Stimulated activated CD4-positive, alpha-beta T cell treated with anti-CD3 and anti-CD28 coated beads, Interleukin-12 subunit alpha, Interleukin-12 subunit beta, amount 100 ng/mL, for 4 hours (primary cell): ENCODE measurements at regions not wholly inside any gene's neighbourhood (a gene's known extent, or its start where the extent isn't known, plus 50 kb on each side); places are given as distances from the start of the nearest gene placed in this dataset.

Source experiments
- DNase-seq: peaks from one replicate; pipeline ENCODE4 v3.0.0-alpha.2; 2020

DNA sequence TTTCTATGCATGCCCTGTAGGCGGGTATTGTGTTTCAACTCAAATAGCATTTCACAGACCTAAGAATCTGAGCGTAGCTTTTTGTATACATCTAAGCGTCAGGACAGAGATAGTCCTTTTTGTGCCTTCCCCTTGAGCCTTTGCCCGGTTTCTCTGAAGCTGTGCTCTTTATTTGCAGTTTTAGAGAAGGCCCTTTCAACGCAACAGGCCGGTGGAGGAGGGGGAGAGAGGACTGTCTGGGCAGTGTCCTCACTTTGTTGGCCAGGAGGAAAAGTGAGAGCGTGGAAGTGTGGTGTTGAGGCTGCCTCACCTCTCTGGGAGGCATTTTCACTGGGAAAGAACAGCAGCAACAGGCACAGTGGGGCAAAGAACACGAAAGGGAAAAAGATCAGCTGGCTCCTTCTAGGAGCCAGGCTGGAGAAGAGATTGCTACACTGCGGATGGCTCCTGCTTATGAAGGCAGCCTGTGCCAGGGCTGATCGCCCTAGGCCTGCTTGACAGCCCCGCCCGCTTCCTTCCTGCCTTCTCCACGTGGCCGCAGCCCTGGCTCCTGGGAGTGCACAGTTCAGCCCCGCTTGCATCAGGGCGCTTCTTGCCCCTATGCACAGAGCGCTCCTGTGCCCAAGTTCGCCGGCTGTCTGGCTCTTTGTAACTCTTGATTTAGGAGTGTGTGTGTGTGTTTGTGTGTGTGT lies 195.6 kb upstream of the POU3F3 start:
- no peak for DNase-seq

DNA sequence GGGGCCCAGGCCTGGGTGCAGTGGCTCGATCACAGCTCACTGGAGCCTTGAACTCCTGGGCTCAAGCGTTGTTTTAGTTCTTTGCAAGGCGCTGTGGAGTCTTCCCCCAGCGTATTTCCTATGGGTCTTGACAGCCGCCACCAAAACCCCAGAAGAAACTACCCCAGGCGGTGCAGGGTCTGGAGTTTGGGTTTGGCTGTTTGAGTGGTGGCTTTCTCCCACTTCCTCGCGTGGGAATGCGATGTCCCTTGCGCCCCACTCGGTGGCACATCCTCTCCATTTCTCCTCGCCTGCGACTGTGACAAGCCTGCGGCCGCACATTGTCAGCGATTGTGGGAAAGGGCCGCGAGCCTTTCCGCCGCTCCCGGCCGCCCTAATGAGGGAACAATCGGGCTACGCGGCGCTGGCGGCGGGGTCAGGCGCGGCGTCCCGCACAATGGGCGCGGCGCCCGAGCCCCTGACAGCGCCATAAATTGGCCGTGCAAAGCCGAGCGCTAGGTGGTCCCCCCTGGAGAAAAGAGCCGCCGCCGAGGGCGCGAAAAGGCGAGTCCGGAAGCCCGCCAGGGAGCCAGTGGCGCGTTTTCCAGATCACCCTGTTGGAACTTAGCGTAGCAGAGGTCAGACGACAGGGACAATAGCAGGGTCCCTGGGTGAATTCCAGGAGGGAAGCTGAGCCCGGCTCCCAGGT lies 194.9 kb upstream of the POU3F3 start:
- no peak for DNase-seq

DNA sequence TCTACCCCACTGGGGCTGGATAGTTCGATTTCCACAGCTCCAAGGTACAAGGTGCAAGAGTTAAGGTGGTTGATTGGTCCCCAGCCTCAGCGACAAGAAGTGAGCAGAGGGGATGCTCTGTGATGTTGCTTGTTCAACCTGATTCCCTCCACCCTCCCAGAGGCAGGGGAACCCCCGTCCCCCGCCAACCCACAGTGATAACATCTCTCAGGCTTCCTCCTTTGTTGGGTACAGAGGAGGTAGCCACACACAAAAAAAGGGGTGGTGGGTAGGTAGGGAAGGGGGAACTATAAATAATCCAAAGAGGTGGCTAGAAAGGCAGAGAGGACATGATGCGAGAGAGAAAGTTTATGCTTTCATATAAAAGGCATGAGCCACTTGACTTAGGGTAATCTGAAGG lies 192.9 kb upstream of the POU3F3 start:
- no peak for DNase-seq

DNA sequence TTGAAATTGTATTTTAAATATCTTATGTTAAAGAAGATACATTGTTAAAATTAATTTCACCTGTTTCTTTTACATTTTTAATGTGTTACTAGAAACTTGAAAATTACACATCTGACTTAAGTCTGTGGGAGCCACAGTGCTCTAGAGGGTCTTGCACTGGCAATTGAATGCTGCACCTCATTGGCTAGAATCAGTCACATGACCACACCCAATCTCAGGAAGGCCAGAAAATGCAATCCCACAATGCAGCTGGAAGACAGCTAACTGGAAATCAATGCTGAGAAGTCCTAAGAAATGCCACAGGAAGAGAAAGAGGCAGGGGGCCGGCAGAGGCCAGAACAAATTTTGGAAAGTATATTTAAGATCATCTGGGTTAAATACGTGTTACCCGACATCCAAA lies 189.2 kb upstream of the POU3F3 start:
- no peak for DNase-seq

DNA sequence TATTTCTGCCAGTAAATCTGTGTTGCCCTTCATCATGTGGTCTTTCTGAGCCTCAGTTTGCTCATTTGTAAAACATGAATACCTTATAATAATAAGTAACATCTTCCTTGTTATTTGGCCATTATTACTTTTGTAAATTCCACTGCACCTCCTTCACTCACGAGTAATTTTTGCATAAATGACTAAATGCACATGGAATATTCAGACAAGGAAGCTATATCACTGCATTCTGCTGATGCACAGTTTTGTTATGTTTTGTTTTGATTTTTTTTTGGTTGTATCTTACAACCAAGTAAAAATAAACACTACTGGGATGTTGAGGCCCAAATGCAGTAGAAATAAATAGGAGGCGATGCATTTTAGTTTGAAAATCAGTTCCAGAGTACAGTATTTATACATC lies 185.3 kb upstream of the POU3F3 start:
- no peak for DNase-seq

DNA sequence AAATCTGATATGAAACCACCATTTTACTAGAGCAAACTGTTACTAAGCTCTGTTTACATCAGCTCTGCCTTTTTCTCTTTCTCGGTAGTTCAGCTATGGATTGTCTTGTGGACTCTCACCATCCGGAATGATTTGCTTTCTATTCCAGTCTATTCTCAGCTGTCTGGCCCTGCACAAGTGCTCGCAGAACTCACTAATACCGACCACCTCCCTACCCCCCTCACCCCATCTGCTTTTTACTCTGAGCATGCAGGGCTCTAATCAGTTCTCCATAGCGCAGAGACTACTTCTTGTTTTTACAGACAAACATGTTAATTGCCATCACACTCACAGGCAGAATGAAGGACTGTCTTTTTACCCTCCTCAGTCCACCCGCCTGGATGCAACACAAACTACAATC lies 180.7 kb upstream of the POU3F3 start:
- DNase-seq = no peak

DNA sequence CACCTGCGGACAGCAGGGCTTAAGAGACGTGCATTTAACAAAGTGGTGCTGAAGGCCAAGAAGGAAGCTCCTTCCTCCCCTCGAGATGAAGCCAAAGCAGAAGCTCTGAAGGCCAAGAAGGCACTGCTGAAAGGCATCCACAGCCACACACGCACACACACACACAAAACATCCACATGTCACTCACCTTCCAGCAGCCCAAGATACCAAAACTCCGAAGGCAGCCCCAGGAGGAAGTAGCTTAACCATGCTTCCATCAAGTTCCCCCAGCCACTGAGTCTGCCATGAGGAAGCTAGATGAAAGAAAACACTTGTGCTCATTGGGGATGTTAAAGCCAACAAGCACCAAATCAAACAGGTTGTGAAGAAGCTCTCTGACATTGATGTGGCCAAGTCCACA lies 175.7 kb upstream of the POU3F3 start:
- DNase-seq = no peak

DNA sequence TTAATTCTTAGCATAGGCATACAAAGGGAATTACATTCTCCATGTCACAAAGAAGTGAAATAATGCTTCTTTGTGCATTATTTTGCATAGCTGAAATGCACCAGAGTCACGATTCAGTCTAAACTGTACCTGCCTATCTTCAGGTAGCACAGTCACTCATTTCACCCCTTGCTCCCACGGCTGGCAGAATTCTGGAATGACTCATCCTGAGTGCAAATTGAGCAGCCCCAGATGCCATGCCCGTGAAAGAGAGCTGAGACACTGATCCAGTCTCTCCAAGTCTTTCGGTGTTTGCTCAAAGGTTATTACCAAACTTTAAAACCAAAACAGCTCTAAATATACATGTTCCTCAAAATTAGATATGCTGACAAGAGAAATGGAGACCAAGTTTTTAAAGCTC lies 168.3 kb upstream of the POU3F3 start:
- DNase-seq = no peak

DNA sequence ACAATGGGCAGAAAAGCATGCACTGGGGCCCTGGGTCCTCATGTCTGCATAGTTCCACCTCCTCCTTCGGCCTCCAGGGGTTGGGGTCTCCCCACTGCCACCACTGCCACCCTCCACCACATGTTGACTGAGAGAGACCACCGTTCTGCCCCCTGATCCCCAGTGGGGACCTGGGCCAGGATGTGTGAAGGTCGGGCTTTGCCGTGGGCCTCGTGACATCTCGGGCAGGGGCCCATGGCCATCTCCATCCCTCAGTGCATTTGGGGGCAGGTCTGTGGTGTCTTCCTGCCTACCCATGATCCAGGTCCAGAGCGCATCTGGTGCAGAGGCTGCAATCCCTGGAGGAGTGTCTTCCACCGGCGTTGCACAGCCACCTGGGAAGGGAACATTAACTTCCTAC lies 166.8 kb upstream of the POU3F3 start:
- no peak for DNase-seq

DNA sequence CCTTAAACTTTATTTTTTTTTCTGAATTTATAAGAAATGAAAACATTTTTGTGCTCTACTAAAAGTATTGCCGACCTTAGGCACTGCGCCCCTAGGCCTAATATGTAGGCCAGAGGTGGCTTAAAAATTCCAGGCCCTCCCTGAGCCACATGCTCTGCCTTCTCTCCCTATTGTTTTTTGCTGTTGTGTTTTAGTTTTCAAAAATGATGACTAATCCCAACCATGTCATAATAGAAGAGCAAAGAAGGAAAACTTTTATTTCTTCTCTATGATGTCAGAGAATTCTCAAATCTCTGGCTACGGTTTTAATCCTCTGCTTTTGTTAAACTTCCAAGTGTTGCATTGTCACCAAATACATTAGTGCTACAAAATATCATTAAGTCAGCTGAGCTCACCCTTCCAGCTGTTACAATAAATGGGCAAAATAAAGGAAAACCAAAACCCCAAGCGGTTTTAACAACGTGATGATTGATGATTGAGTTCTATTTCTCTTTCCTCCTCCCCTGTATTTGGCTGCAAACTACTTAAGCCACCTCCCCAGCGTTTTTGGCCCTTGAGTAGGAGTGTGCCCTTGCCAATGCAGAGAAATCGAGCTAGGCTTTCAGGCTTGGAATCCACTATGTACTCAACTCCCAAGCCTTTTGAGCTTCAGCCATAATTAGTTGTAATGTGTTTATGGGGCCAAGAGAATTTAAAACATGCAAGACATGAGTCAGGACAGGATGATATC lies 163.5 kb upstream of the POU3F3 start:
- DNase-seq = no peak

DNA sequence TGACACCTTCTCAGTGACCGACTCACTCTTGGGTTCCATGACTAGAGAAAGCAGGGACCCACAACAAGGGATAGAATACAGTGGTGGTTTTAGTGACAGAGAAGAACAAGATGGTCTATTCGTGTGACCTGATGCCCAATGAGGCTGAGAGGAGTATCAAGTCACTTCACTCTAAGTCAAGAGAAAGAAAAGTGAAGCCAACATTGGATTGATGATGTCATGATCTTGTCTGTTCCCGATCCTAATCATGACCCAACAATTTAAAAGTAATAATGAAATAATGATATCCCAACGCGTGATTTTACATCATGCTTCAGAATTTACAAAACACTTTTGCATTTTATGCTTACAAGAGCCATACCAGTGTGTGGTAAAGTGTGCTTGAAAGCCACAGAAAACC lies 155.6 kb upstream of the POU3F3 start:
- no peak for DNase-seq

DNA sequence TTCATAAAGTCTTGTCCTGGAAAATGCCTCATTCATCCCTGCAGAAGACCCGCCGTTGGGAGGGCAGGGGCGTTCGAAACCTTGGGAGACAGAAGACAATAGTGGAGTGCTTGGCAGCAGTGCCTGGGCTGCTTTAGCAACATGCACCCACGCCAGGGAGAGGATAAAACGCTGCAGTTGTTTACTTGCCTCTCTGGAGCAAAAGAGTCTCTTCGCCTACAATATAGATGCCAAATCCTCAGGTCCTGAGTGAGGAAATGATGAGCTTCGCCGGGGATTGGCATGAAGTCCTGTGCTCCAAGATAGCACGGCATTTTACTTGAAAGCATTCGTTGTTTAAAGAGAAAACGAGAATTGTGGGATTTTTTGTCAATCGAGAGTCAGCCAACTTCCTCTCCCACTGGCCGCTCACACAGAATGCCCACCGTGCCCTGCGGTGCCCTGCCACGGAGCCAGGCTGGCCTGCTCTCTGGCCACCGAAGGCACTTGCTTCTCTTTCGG lies 152.5 kb upstream of the POU3F3 start:
- DNase-seq = no peak

DNA sequence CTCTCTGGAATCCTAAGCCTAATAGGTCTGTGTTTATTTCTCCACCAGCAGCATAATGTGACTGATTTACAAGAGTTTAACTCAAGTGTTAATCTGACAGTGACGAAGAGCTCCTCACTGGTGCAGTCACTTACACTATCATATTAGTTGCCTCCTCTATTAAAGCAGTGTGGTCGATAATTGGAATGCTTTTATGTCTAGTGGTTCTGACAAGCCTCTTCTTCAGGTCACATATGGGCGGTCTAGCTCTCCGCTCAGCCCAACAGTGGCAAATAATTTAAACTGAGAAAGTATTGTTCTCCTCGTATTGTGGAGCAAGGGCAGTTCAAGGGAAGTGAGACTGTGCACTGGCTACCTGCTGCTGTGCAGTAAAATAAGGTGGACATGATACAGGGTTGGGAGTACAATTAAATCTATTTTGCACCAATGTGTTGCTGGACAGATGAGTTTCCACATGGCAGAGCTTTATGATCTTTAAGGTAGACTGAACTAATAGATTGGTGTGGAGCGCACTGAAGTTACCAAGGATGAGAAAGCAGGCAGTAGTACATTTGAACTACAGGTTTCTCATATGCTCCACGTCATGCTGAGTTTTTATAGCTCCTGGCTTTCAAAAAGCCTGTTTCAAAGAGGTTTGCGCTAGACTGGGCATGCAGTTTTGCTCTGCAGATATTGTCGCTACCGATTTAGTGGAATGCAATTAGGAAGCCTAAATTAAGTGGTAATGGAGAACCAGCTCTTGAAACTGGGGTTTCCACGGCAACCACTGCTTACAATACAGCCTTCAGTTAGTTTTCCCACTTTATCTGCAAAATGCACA lies 151.7 kb upstream of the POU3F3 start:
- no peak for DNase-seq

DNA sequence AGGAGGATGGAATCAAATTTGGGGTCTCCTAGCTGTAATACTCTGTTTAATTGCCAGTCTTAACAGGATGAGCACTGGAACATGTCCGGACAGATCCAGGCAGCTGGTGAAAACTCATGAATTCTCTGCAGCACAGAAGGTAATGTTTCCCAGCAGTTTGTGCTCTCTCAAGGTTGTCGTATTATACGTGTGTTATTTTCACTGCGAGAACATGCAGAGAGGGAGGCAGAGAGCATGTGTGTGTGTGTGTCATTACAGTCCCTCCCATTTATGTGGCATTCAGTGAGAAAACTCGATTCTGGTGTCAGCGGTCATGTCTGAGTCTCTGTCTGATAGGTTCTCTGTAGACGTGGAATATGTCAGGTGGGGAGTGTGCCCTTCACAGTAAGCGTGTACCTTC lies 150.2 kb upstream of the POU3F3 start:
- no peak for DNase-seq

DNA sequence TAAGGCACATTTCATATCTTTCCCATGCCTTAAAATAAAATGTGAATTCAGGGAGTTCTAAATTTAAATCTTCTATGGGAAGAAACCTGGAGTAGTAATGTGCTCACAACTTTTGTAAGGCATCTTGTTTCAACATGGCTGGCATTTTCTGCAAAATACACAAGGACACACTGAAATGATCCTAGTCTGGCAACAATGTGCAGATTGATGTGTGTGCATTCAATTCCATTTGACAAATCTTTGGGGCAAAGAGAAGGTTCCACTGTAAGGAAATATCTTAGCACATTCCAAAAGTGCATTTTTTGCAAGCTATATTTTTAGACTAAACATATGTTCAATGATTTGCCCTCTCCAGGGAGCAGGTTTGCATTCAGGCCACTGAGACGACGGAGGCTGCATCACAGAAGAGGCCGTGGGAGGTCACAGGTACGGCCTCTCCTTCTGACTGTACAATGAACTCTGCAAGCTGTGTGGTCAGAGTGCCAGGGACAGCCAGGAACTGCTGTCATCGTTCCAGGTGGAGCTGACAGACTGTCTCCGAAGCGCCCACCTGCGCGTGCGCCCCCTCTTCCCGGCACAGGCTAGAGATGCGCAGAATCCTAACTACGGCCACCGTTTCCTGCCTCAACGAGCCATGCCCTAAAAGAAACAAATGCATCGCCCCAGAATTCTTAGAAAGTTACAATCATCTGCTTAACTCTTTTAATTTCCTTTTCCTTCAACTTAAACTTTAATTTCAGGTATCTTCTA lies 149.2 kb upstream of the POU3F3 start:
- DNase-seq = no peak

DNA sequence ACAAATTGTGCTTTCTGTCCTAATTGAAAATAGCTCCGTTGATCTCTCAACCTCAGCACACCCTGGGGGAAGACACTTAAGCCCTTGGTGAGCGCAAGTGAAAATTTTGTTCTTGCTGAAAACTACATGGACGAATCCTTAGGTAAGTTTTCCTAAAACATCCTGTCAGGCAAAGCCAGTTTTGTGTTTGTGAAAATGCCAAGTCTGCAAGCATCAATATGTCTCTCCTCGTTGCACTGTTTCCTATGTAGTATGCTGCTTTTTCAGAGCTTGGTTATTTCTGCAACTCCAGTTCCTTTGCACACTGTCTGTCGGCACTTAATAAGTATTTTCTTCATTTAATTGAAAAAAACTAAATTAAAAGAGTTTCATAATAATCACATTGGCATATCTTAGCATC lies 146.9 kb upstream of the POU3F3 start:
- no peak for DNase-seq

DNA sequence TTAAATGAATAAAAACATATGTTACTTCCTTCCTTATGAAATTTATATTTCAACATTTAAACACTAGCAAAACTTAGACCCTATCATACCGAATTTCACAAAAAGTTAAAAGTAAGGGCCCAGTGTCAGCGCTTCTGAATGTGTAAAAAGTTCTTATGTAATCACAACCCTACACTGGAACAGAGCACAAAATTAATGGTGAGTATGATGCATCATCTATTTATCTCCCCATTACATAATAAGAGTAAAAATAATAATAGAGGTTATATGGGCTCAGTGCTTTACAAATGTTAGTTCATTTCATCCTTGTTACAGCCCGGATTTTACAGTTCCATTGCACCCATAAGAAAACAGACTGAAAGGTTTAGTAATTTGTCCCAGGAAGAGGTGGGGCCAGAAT lies 144.9 kb upstream of the POU3F3 start:
- DNase-seq = no peak

DNA sequence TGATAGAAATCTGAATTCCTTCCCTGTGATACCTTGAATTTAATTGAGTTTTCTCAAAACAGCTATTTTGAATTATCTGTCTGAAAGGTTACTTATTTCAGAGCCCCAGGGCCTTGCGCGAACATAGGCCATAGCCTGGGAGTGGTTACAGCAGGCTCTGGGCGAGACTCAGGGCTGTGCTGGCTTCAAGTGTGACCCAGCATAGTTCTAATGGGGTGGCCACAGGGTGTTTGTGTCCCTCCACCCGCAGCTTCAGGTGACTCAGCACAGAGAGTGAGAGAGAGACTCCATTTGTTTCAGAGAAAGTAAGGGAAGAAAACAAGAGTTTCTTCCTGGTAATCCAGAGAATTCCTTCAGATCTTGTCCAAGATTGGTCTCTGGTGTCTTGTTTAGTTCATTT lies 137.9 kb upstream of the POU3F3 start:
- DNase-seq = no peak

DNA sequence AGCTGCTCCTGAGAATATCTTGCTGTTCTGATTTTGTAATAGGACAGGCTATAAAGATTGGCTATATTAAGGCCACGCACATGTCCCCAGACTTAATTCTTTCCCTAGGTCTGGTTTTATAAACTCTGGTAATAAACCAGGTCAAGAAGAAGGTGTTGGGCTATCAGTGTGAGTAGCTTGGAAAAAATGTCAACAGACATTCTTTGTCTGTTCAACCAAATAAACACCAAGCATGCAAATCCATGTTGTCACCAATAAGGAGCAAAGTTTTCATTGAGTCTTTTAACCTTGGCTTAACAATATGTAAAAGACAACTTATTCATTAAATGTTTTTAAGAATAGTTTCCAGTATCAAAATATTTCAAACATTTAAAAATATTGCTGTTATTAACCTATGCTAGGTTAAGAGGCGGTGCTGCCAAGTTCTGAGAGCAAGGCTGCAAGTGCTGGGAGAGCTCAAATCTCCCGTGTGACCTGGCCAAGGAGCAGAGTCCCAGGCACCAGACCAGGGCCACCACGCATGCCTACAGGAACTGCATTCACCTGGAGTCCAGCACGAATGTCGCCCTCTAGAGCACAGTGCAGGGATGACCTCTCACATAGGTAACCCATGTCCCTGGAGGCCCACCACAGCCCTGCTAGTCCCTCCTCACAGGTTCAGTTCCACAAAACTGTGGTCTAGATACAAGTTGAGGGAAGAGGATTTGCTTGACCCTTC lies 120.5 kb upstream of the POU3F3 start:
- DNase-seq = no peak

DNA sequence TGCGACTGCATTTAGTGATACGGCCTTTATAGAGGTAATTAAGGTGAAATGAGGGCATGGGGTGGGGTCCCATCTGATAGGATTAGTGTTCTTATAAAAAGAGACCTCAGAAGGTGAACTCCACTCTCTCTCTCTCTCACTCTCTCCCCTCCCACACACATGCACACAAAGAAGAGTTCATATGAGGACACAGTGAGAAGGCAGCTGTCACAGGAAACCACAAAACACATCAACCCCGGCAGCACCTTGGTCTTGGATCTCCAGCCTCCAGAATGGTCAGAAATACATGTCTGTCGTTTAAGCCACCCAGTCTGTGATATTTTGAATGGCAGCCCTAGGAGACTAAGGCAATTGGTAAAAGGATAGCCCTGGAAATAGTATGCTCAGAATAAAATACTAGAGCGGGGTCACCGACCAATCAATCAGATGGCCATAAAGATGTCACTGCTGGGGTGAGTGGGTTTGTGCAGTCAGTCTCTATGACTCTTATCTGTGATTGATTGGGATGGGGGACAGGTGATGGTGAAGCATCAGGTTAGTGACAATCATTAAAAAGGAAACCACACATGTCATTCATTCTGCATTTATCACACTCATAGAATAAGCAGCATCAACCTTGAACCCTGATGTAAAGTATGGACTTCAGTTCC lies 118.9 kb upstream of the POU3F3 start:
- no peak for DNase-seq

DNA sequence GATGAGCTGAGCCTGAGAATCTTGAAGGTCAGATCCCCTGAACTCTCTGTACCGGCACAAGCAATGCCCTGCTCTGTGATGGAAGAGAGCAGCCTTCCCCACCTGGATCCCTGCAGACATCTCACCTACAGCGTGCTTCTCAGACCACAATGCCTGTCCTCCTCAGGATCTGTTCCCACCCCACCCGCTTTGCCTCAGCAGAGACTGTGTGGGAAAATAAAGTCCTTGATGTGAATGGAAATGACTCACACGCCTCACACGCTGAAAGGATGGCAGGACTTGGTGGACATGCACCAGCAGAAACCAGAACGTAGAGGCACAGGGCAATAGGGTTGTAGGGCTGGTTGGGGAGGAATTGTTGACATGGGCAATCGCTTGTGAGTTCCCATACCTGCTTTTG lies 117.9 kb upstream of the POU3F3 start:
- no peak for DNase-seq
